Hematopoietic multipotent progenitor cell treated with erythropoietin and hydrocortisone succinate and interleukin-3 and kit ligand, for 4 days (in vitro differentiated cells): ENCODE measurements at regions not wholly inside any gene's neighbourhood (a gene's known extent, or its start where the extent isn't known, plus 50 kb on each side); places are given as distances from the start of the nearest gene placed in this dataset.
"Not testable (repeated sequence)": the region's sequence is repeated elsewhere in the genome, so short reads cannot be mapped to it uniquely, and the experiment has no call there.

Experiments
- DNase-seq: peaks from one replicate; pipeline ENCODE4 v3.0.0-alpha.2; 2015

DNA sequence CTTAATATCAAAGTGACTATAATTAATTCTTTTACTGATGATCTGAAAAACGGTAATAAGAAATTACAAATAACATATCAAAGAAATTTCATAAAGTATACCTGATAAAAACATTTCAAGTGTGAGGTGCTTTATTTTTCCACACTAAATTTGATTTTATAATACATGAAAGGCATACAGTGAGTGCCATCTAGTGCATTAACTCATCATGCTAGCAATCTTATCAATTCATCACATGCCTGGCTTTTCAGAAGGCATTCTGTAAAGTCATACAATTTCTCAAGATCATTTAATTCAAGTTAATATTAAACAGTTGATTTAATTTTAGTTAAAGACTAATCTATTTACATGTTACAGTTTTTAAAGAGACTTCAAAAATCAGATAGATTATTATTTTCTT lies 1020.9 kb downstream of the GATA3 start:
- peak; percentile 13 for DNase-seq

DNA sequence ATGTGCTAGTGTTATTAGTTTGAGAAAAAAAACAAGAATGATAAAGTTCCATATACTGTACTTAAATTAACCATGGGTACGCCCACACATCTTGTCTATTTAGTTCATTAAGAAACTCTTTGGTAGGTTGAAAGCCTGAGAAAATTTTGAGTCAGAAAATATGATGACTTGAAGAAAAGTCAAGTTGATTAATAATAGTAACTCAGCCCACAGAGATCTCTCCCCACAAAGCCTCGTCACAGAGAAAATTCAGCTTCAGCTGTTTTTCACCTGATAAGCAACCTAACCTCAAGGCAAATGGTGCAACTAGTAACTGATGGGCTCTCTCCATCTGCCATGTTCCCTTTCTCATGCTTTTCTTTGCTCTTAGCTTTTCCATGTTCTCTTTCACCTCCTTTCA lies 1021.6 kb downstream of the GATA3 start:
- peak; percentile 22 for DNase-seq

DNA sequence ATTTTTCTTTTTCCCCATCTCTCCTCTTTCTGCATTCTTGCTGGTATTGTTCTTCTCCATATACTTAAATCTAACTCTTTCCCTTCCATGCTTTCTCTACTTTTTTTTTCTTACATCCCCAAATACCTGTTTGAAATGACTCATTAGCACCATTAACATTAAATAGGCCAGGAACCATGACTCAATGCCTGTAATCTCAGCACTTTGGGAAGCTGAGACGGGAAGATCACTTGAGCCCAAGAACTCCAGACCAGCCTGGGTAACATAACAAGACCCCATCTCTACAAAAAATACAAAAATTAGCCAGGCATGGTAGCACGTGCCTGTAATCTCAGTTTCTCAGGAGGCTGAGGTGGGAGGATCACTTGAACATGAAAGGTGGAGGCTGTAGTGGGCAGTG lies 1026.8 kb downstream of the GATA3 start:
- no peak for DNase-seq

DNA sequence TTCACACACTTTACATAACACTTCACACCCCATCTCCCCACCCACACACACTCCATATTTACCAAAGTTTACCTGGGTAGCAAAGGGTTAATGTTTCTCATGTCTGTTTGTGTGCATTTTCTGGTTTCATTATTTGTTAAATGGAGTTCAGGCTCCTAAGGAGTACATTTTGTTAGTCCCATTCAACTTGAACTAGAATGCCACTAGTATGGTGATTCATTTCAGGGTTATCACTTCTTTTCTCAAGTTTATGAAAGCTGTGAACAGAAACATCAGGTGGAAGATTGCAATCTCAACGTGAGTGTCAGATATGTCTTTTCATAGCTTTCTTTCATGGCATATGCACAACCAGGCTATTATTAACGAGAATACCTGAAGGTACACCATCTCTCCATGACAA lies 1027.5 kb downstream of the GATA3 start:
- DNase-seq: no peak

DNA sequence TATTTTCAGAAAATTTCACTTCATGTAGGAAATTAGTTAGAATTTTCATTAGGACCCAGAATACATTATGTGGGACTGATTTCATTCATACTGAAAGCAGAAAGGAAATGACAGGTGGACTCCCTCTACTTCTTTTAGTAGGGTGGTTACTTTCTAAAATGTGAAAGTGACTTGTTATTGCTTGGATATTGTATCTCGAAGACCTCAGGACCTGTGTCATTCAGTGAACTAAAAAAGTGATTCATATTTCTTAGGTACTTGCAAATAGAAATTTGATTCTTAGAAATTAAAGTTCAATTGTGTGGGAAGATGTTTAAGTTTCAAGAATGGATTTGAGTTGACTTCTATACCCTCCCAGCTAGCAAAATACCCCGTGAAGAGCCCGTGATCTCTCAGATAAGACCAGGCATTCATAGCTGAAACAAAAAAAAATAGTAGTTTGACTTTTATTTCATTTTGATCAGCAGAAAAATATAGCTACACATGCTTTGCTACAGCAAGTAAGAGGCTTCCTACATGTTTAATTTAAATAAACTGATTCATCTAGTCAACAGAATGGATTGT lies 1037.1 kb downstream of the GATA3 start:
- no peak for DNase-seq

DNA sequence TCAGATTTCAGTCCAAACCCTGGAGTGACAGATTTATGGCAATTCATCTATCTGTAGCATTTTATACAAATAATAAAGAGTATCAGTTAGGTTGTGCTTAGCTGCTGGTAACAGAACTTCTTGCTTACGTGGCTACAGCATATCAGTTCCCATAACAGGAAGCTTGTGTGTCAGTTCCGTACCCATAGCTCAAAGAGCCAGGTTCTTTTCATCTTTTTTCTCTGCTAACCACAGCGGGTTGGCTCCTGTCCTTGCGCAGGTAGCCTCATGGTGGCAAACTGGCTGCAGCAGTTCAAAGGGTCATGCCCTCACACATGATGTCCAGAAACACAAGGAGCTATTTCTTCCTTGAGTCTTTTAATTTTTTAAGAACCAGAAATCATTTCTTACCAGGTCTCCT lies 1041.8 kb downstream of the GATA3 start:
- no peak for DNase-seq

DNA sequence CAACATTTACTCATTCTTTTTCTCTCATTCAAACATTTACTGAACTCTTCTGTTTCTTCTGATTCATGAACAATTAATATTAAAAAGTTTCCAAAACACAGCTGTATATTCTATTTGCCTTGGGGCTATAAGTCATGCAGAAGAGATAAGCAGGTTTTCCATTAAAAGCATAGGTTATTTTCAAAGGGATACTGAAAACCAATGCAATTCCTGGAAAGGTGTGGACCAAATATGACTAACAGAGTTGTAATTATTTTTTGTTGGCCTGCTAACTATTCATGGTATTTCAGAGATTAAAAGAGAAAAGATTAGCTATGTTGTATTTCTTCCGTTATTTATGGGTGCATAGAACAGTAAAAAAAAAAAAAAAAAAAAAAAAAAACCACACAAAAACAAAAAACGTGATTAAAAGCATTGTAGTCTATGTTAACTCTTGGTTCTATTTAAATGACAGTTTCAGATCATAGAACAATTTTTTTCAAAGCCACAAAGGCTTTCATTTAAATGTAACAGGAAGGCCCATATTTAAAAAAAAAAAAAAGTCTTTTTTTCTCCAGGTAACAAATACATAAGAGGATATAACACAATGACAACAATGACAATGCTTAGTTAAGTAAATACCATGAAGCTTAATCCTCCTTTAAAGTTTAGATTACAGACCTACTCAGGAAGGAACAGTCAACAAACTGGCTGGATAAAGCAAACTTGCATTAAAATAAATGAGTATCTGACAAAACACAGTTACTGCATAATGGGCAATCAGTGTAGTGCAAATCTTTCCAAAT lies 1042.9 kb downstream of the GATA3 start:
- no peak for DNase-seq

DNA sequence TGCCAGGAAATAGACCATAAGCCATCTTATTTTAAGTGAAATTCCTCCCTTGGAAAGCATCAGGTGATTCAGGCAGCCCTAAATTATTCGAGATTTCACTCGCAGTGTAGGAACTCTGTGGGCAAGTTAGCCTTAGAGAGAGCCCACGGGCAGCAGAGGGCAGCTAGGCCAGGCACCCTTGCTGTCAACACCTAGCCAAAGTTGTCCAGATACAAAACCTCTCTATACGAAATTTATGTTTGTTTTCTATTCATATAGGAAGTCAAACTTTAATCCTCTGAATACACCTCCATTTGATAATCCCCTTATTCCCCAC lies 1043.5 kb downstream of the GATA3 start:
- no peak for DNase-seq

DNA sequence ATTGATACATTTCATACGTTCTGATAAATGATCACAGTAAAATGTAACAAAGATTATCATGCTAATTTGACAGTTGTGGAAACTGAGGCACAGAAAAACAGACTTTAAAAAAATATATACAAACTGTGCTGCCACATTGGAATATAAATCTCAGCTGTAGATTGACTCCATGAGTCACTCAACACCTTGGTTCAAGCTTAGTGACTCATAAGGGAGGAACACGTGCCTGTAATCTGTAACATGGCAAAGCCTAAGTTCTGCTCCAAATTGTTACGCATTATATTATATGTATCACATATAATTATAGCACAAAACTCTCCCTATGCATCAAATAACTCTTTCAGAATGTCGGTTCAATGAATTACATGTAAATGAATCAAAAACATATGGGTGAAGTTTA lies 1047.5 kb downstream of the GATA3 start:
- DNase-seq: no peak

DNA sequence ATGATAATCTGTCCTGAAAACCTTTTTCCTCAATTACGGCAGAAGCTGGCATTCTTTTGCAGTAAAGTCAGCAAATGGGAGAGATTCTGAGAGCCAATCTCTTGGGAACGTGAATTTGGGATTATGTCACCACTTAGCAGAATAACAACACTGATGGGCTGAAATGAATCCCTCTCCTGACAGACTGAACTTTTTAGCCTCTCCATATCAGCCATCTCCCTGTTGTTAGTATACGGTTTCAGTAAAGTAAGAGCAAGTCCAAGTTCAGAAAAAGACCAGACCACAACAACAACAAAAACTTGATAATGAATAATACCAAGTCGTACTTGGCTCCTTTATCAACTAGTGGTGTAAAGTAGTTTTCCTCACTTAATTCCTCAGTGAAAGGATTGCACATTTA lies 1048.8 kb downstream of the GATA3 start:
- DNase-seq: no peak

DNA sequence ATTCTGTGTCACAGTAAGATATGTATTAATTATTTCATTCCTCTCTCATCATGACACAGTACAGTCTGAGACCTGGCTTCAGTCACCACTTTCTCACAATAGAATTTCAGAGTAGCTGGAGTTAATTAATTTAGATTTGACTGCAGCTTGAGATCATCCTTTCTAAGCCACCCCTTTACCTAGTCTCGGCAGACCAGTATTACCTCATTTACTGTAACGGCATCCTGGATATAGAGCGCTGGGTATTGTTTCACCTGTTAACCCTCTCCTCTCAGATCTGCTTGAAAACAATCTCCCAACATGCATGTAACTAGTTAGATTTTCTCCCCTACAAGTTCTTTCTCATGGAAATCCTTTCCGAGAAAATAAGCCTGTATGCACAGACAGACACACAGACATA lies 1057.5 kb downstream of the GATA3 start:
- no peak for DNase-seq

DNA sequence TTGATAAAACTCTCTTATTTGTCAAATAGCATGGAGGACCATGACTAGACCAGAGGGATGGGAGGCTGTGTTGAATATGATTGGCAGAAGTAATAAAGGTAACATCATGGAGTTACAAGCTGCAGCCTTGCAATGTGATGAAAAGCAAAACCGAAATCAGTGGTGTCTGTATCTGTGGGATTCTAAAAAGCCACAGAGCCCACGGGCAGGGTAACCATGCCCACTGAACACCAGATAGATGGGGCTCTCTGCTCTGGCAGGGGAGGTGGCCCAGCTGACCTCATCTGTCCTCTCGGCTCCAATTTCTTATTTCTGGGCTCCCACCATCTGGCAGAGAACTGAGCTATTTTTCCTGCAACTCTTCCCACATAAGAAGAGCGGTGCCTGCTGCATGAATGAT lies 1072.2 kb downstream of the GATA3 start:
- no peak for DNase-seq

DNA sequence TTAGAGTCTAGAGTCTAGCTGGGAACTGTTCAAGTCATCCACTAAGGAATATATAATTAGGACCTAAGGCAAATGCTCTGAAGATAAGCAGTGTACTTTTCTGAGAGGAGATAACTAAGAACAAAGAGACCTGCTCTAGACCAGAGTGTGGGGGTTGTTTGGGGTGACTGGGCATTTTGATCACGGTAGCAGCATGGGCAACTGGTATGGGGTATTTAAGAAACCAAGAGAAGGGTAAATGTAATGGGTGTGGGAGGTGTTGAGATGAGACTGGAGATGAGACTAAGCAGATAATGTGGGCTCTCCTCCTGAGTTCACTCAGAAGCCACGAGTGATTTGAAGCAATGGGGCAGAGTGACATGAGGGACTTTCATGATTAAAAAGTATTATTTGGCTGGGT lies 1082.9 kb downstream of the GATA3 start:
- peak; percentile 38 for DNase-seq

DNA sequence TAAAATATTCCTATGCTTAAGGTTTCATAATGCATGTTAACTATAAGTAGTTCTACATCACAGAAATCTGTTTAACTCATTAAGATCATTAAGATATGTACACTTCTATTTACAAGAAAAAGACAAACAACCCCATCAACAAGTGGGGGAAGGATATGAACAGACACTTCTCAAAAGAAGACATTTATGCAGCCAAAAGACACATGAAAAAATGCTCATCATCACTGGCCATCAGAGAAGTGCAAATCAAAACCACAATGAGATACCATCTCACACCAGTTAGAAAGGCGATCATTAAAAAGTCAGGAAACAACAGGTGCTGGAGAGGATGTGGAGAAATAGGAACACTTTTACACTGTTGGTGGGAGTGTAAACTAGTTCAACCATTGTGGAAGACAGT lies 1084.3 kb downstream of the GATA3 start:
- not testable (repeated sequence) for DNase-seq

DNA sequence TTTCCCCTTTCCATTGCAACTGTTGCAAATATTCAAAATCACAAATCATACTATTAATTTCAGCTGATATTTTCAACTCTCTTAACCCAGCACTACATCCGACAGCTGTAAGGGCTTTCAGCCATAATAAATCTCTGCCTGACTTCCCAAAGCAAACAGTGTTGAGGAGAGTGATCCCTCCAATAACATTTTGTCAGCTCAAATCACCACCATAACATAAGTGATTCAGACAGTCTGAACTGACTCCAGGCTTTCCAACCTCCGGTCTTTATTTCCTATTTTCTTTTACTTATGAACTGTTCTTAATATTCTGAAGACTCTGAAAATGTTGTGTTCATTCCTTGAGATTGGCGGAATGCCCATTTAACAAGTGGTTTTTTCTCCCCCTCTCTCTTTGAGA lies 1085.9 kb downstream of the GATA3 start:
- DNase-seq: peak; percentile 4

DNA sequence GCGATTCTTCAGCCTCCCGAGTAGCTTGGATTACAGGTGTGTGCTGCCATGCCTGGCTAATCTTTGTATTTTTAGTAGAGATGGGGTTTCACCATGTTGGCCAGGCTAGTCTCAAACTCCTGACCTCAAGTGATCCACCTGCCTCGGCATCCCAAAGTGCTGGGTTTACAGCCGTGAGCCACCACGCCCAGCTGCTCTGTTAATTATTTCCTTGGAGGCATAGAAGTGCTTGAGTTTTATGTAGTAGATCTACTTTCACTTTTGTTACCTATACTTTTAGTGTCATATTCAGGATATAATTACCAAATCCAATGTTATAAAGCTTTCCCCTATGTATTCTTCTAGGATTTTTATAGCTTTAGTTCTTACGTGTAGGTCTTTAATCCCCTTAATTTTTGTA lies 1093.0 kb downstream of the GATA3 start:
- no peak for DNase-seq

DNA sequence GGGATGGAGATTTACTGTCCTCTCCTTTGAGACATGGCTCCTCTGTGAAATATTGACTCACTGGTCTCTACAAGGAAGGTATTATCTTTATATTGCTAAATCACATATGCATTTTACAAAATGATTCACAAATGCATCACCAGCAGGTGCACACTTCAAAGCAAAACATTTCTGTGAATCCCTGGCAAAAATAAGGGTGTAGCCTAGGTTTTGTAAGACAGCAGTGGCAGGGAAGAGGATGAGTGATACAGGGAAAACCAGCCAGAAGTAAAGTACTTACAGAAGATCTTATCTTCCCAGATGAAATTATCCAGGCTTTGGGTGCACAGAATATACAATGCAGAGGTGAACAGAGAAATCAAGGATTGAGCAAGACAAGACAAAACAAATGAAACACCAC lies 1094.6 kb downstream of the GATA3 start:
- no peak for DNase-seq

DNA sequence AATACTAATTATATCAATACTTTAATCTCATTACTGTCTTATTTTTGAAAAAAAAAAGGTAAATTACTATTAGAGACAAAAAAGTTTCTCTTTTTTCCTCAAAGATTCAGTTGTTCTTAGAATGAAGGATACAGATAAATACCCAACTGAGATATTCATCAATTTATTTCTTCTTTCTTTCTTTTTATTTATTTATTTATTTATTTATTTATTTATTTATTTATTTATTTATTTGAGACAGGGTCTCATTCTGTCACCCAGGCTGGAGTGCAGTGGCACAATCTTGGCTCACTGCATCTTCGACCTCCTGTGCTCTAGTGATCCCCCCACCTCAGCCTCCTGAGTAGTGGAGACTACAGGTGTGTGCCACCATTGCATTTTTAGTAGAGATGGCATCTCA lies 1098.6 kb downstream of the GATA3 start:
- not testable (repeated sequence) for DNase-seq

DNA sequence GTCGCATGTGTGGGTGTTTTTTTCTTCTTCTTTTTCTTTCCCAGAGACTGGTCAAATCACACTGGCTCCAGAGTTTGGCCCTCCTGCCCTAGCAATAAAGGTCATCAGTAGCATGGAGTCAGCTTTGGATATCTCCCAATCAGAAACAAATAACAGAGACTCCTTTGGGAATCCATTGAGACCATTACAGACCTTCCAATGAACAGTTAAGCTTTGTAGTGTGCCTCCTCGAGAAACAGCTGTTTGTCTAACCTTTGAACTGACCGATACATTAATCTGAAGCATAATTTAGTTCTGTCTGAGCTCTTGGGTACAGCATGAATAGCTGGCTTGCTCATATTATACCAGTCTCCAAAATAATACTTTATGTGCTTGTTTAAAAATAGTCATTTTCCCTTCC lies 1103.2 kb downstream of the GATA3 start:
- DNase-seq: no peak

DNA sequence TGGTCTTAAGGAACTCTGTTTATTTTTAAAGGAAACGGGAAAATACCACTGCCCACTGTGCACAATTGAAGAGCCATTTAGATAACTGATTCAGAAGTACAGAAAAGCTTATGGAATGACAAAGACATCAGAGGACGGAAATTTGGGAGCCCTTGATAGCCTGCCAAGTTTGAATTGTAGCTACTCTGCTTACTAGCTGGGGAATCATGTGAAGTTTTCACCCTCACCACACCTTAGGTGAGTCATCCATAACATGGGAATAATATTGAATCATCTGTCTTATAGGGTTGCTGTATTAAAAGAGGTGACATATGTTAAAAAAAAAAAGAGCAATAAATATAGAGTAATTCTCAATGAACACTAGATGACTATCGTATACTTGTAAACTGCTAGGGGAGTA lies 1104.2 kb downstream of the GATA3 start:
- no peak for DNase-seq

DNA sequence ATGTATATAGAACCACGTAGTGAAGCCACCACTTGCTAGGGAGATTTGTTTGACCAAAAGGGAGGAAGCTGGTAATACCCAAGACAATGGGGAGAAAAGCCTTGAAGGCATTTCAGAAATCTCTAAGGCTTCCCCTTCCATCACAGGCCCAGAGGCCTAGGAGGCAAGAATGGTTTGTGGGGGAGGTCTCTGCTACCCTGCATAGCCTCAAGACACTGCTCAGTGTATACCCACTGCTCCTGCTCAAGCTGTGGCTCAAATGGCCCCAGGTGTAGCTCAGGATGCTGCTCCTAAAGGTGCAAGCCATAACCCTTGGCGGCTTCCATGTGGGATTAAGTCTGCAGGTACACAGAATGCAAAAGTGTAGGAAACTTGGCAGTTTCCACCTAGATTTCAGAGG lies 1105.8 kb downstream of the GATA3 start:
- DNase-seq: no peak

DNA sequence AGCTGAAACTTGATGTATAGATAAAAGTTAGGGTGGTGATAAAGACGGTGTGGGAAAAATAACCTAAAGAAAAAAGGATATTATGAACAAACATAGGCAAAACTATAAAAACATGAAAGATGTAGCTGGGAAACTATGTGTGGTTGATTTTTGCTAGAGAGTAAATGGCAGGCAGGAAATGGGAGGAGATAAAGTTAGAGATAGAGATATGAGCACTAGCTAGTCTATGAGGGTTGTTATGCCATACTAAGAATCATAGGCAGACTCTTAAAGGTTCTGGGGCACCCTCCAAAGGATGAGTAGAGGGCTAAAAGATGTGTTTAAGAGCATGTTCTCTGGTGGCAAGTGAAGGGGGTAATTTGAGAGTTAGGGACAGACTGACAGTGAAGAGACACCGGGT lies 1109.2 kb downstream of the GATA3 start:
- DNase-seq: no peak

DNA sequence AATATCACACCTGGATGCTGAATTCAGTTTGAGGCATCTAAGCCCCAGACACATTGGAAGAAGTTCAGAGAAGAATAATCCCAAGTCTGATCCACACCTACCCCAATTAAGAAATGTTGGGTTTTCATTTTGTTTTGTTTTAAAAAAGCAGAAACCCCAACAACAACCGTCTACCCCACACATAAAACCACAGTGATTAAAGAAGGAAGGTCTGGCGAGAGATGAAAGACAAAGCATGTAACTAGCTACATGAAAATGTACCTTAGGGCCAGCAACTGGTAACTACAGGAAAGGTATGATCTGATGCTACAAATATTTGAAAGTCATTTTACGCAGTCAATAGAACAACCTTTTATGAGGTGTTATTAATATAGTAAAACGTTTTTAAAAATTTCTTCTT lies 1112.3 kb downstream of the GATA3 start:
- DNase-seq: peak; percentile 8

DNA sequence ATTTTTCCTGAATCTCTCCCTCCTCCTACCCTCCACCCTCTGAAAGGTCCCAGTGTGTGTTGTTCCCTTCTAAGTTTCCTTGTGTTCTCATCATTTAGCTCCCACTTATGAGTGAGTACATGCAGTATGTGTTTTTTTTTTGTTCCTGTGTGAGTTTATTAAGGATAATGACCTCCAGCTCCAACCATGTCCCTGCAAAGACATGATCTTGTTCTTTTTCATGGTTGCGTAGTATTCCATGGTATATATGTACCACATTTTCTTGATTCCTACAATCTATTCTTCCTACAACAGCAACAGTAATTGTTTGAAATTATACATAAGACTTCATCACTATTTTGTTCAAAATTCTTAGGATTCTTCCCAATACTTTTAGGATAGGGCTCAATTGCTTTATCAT lies 1117.8 kb downstream of the GATA3 start:
- DNase-seq: no peak

DNA sequence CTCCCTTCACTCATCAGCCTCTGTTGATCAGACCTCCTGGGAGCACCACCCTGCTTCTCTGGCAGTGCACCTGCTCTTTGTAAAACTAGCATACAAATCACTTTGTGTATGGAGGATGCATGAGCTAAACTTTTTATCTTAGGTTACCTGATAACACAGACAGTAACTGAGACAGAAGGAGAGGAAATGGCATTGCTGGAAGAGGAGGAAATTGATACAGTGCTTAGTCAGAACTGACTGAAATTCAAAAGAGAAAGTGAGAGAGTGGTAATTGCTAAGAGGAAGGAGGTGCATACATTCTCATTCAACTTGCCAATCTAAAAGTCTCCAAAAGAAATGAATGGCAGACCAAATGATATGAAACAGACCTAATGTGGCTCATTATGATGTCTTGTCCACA lies 1120.7 kb downstream of the GATA3 start:
- no peak for DNase-seq
